ENCODE measurements at regions not wholly inside any gene's neighbourhood (a gene's known extent, or its start where the extent isn't known, plus 50 kb on each side); places are given as distances from the start of the nearest gene placed in this dataset.

DNA sequence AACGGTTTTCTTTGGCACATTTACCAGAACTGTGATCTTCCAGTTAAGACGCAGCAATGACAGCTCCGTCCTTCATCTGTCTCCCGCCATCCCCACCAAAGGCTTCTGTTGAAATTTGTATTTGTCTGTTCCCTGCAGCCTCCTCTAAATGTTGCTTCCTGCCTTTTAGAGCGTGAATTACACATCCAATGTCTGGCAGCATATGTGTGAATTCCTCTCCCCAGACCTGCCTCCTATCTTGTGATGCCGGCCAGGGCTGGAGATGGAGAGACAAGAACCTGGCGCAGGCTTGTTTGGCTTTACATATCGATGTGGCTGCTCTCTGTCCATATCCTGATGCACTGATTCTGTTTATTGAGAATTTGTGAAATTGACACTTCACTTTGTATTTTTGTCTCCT lies 738.4 kb upstream of the TMEM132C start:
- TF ChIP-seq, protein P1, sequence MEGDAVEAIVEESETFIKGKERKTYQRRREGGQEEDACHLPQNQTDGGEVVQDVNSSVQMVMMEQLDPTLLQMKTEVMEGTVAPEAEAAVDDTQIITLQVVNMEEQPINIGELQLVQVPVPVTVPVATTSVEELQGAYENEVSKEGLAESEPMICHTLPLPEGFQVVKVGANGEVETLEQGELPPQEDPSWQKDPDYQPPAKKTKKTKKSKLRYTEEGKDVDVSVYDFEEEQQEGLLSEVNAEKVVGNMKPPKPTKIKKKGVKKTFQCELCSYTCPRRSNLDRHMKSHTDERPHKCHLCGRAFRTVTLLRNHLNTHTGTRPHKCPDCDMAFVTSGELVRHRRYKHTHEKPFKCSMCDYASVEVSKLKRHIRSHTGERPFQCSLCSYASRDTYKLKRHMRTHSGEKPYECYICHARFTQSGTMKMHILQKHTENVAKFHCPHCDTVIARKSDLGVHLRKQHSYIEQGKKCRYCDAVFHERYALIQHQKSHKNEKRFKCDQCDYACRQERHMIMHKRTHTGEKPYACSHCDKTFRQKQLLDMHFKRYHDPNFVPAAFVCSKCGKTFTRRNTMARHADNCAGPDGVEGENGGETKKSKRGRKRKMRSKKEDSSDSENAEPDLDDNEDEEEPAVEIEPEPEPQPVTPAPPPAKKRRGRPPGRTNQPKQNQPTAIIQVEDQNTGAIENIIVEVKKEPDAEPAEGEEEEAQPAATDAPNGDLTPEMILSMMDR (conservative IDR thresholded peaks at IDR 0.05; ENCODE audit: low read length) = no peak
- no peak for DNase-seq (ENCODE audit: low read depth)
- no peak overlapping the region for H3K4me3 ChIP-seq (ENCODE audit: low read length)

DNA sequence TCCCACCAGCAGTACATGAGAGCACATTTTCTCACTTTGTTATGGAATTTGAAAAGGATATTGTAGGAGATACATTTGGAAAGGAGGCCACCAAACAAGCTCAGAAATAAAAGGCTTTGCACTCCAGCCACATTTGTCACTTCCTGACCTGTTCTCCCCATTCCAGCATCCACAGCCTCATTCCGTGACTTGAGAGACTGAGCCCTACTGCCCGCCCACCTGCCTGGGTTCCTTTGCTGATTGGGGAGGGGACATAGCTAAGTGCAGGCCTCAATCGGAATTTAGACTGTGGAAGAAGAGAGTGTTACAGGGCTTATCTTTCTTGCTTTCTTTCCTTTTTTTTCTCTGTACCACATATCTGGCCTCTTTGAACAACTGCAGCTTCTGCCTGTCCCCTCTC lies 735.4 kb upstream of the TMEM132C start:
- TF ChIP-seq, protein P1 (conservative IDR thresholded peaks at IDR 0.05; ENCODE audit: low read length) = no peak
- no peak for DNase-seq (ENCODE audit: low read depth)
- H3K4me3 ChIP-seq (ENCODE audit: low read length) = no peak overlapping the region

DNA sequence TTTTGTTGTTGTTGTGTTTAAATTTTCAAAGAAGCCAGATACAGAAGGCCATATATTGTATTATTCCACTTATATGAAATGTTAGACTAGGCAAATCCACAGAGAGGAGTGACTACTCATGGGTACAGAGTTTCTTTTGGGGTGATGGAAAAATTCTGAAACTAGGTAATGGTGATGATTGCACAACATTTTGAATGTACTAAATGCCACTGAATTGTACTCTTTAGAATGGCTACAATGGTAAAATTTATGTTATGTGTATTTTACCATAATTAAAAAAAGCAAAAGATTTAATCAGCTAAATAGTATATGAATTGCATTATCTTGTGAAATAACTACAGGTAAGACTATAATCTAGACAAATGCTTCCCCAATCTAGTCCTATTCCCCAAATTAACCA lies 733.6 kb upstream of the TMEM132C start:
- DNase-seq (ENCODE audit: low read depth) = no peak
- TF ChIP-seq, protein P1 (conservative IDR thresholded peaks at IDR 0.05; ENCODE audit: low read length) = no peak
- no peak overlapping the region for H3K4me3 ChIP-seq (ENCODE audit: low read length)

DNA sequence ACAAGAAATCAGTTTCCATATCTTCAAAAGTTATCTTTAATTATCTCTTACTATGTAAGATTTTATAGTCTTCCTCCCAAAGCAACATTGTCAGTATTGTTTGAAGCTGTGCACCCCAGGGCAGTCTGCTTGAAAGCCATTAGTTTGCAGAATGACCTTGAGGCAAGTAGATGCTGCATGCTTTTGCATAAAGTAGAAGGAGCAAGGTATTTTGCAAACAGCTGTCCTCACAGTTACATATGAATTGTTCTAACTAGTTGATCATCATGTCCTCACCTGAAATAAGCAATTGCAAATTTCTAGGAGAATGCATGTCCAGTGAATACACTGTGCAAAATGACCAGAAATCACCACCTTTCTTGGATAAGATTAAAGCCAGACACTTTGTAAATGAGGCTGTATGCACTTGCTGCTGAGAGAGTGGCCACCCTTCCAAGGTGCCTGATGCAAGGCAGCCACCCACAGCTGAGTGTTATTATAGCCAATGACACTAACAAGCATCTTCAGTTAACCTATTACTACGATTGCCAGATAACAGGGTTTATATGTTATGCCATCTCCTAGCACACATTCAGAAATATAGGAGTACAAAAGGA lies 730.0 kb upstream of the TMEM132C start:
- DNase-seq (ENCODE audit: low read depth) = no peak
- TF ChIP-seq, protein P1 (conservative IDR thresholded peaks at IDR 0.05; ENCODE audit: low read length) = no peak
- no peak overlapping the region for H3K4me3 ChIP-seq (ENCODE audit: low read length)

DNA sequence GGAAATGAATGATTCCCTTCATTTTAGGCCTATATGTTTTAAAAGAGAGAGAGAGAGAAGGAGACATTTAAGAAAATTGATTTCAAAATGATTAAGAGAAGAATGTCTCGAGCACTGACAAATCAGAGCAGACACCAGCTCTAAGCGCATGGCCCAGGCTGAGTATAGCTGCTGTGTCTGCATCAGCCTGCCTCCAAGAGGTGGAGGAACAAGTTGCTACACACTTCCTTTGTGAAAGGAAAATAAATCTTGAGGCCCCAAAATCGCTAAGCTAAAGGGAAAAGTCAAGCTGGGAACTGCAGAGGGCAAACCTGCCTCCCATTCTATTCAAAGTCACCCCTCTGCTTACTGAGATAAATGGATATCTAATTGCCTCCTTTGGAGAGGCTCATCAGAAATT lies 728.7 kb upstream of the TMEM132C start:
- DNase-seq (ENCODE audit: low read depth) = no peak
- no peak overlapping the region for H3K4me3 ChIP-seq (ENCODE audit: low read length)
- TF ChIP-seq, protein P1 (conservative IDR thresholded peaks at IDR 0.05; ENCODE audit: low read length) = no peak

DNA sequence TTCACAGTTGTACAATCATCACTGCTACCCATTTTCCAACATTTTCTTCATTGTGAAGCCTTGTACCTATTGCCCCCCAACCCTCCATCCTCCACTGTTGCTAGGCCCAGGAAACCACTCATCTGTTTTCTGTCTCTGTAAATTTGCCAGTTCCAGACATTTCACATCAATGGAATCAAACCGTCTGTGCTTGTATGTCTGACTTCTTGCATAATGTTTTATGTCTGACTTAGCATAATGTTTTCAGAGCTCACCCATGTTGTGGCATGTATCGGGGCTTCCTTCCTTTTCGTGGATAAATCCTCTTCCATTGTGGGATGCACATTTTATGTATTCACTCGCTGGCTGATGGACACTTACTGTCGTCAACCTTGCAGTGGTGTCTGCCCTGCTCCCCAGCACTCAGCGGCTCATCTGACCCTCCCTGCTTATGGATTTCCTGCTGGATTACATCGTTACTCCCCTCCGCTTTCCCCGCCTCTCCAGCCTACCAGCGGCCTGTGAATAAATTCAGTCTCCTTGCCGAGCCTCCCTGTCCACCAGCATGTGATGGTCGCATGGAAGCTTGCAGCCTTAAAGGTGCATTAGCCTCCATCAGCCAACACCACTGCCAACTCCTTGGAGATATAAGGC lies 727.6 kb upstream of the TMEM132C start:
- no peak for DNase-seq (ENCODE audit: low read depth)
- no peak overlapping the region for H3K4me3 ChIP-seq (ENCODE audit: low read length)
- TF ChIP-seq, protein P1 (conservative IDR thresholded peaks at IDR 0.05; ENCODE audit: low read length) = no peak

DNA sequence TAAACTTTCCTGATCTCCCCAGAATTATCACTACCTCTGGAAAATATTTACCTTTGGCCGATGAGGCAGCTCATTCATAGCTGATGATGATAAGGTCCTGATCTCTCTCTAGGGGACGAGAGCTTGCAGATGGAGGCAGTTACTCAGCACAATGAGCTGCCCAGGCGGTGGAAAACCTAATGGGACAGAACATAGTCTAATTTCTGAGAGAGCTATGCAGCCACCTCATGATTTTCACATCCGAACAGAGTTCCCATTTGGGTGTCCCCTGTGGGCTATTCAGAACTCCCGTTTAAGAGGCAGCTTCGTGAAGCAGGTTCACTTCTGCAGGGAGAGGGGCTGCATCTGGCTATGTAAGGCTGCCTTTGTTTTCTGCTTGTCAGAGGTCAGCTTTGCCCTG lies 724.6 kb upstream of the TMEM132C start:
- H3K4me3 ChIP-seq (ENCODE audit: low read length) = no peak overlapping the region
- no peak for DNase-seq (ENCODE audit: low read depth)
- TF ChIP-seq, protein P1 (conservative IDR thresholded peaks at IDR 0.05; ENCODE audit: low read length) = no peak

Measured in AG10803 (cell line).